Spleen (tissue), 7 donors: ENCODE measurements at regions not wholly inside any gene's neighbourhood (a gene's known extent, or its start where the extent isn't known, plus 50 kb on each side); places are given as distances from the start of the nearest gene placed in this dataset.

ENCODE experiments used
- CTCF ChIP-seq, 11 experiments: fragments of 200-600 bp in 7 of 11; fragments of 450-650 bp in 4 of 11; sonication (generic) in 4 of 11; IDR thresholded peaks in 8 of 11; conservative IDR thresholded peaks in 3 of 11; 1 replicate in 7 of 11; 2 replicates in 4 of 11; pipeline versions ENCODE4 v1.4.0 to v1.8.0; 2016 to 2021; ENCODE audit warnings: antibody characterized with exemption in 11 of 11, inconsistent platforms in 4 of 11, mild to moderate bottlenecking in 1 of 11
- POLR2A ChIP-seq, 3 donors: fragments of 450-650 bp; IDR thresholded peaks; one replicate each; pipeline ENCODE4 v1.5.1; 2017; ENCODE audit warnings: antibody characterized with exemption in 3 of 3, mild to moderate bottlenecking in 1 of 3
- donor health status: DM: no; HTN: no; CAD: no; lungs with moderate emphysema.
- donor health status: DM: no; HTN: no; CAD: no.
- donor health status: DM: no; HTN: no; CAD: no.

- TF ChIP-seq CTCF (IDR thresholded peaks at IDR 0.05 in 8 of 11, conservative IDR thresholded peaks at IDR 0.05 in 3 of 11) (no peak), POLR2A (IDR thresholded peaks at IDR 0.05) (no peak)
Observed at GRCh38 chr18:62457877-62458276, 64.9 kb upstream of the ZCCHC2 start.
